ENCODE measurements at regions not wholly inside any gene's neighbourhood (a gene's known extent, or its start where the extent isn't known, plus 50 kb on each side); places are given as distances from the start of the nearest gene placed in this dataset.

DNA sequence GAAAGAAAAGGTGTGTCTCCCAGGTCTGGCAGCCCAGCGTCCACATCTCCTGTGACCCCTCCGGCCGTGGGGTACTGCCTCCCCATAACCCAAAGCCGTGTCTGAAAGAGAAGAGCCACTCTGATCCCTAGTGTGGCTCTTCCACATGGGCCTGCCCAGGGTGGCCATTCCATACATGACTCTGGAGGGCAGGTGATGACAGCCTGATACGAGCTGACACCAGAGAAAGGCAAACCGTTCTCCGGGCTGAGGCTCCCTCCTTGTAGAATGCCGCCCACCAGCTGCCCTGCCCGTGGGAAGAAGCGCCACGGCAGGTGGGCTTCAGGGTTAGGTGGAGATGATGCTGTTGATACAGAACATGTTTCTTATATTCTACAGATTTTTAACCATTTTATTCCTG, 451.6 kb upstream of the SALL3 start:
- TF ChIP-seq, protein P1, sequence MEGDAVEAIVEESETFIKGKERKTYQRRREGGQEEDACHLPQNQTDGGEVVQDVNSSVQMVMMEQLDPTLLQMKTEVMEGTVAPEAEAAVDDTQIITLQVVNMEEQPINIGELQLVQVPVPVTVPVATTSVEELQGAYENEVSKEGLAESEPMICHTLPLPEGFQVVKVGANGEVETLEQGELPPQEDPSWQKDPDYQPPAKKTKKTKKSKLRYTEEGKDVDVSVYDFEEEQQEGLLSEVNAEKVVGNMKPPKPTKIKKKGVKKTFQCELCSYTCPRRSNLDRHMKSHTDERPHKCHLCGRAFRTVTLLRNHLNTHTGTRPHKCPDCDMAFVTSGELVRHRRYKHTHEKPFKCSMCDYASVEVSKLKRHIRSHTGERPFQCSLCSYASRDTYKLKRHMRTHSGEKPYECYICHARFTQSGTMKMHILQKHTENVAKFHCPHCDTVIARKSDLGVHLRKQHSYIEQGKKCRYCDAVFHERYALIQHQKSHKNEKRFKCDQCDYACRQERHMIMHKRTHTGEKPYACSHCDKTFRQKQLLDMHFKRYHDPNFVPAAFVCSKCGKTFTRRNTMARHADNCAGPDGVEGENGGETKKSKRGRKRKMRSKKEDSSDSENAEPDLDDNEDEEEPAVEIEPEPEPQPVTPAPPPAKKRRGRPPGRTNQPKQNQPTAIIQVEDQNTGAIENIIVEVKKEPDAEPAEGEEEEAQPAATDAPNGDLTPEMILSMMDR (IDR thresholded peaks at IDR 0.05): no peak

DNA sequence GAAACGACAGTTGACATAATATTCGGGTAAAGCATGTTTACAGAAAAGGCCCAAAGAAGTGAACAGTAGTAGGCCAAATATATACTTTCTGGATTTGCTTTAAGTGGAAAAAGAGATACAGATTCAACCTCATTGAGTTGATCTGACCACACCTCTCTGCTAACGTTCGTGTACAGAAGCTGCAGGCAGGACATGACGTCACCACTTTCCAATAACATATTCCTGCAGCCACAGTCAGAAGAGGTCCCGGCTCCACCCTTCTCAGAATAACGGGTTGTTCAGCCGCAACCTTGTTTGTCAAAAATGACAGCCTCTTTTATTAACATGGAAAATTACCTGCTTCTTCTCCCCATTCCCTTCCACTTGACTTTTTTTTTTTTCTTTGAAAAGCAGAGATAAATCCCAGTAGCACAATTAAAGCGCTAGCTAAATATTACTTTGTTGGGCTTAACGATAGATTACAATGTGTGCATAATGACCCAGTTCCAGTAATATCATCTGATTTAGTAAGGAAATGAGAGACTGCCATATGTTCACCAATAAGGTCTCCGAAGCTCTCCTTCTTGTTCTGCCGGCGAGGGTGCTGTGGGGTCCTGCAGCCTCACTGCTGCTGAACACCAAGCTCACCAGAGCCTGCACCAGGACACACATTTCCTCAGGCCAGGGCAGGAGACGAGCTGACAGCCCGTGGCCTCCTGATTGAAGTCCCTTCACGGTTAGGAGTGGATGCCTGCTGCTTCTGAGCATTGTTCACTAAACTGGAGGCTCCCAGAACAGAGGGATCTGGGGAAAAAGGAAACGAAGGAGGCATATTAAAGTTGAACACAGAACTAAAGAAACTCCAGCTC, 451.0 kb upstream of the SALL3 start:
- TF ChIP-seq, protein P1 (IDR thresholded peaks at IDR 0.05): no peak

DNA sequence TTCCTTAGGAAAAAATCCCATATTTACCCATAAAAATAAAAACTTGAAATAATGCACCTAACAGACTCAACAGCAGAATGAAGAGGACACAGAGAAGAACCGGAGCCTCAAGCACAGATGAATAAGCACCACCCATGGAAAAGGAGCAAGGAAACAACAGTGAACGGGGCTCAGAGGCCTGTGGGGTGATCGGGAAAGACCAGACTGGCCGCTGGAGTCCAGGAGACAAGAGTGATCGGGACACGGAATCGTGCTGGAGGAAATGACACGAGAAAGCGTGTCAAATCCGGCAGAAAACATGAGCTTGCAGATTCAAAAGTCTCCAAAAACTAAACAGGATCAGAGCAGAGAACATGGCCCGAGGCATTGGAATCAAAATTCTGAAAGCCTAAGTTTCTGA, 448.0 kb upstream of the SALL3 start:
- TF ChIP-seq, protein P1 (IDR thresholded peaks at IDR 0.05): no peak

DNA sequence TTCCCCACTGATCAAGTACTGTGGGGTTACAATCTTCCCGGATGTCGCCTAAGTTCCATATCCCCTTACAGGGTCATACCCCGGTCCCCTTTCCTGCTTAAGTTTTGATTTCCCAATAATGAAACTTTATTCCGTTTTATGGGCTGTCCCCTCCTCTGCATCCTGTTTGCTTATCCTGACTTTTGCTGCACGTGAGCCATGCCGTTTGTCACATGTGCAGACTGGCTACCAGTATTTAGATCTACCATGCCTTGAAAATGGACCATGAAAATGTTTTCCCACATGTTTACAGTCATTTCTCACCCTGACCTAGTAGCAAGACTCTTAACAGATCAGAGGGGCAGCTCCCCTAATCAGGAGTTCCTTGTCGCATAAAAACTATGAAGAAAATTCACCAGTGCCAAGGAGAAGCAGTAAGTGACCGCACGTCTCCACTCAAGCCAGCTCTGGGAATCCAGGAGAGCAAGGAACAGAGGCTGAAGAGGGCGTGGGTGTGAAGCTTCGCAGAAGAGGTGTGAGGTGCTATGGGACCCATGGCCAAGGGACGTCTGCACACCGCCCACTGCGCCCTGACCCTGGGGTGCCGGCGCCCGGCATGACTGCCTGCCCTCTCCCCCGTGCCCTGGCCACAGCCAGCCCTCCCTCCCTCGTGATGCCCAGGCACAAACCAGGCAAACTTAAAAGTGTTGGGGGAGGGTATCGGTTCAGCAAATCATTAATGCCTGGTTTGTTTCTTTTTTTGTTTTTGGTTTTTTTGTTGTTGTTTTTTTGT, 440.8 kb upstream of the SALL3 start:
- TF ChIP-seq, protein P1 (IDR thresholded peaks at IDR 0.05): no peak

DNA sequence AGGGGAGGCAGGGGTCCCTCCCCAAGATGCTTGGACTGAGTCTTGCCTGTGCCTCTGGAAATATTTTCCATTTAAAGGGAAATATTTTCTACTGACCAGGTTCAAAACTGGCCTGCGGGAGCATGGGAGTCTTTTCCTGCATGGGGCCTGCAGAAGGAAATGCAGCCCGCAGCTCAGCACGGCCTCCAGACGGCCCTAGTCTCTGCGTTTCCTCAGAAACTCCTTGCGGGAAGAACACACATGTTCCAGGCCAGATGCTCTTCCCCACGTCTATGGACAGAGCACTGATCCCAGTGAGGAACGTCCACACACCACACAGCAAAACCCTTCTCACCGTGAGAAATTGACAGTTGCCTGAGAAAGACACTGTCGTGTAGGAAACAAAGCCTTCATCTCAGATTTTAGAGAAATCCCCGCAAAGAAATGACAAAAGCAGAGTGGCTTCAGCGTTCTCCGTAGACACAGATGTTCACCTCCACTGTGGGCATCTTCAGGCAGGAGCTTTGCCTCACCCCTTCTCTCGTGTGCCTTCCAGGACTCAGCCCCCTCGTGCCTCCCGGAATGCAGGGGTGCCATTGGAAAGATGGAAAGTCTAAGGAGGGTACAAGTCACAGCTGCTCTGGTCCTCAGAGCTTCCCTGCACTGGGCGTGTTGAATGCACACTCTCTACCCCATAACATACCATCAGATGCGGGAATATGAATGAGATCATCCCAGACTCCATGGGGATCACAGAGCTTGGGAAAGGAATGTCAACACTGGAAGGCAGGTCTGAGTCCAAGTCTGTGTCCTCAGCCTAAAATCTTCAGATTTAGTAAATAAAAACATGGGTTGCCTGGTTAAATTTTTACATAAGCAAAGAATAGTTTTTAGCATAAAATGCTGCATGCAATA, 438.7 kb upstream of the SALL3 start:
- TF ChIP-seq, protein P1 (IDR thresholded peaks at IDR 0.05): no peak

DNA sequence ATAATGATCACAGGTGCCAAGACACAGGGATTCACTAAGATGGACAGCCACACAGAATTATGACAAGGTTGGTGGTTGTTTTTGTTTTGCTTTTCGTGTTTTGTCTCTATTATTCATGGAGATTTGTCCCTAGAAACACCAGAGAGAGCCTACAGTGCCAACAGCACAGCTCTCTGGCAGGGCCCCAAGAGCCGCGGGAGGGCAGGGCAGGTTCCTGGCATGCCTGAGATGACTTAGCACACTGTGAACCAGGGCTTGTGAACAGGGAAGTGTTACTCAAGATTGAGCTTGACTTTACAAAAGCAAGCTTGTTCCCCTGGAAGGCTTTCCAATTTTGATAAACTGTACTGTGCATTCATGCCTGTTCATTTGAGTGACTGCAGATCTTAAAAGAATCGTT, 437.4 kb upstream of the SALL3 start:
- TF ChIP-seq, protein P1 (IDR thresholded peaks at IDR 0.05): no peak

DNA sequence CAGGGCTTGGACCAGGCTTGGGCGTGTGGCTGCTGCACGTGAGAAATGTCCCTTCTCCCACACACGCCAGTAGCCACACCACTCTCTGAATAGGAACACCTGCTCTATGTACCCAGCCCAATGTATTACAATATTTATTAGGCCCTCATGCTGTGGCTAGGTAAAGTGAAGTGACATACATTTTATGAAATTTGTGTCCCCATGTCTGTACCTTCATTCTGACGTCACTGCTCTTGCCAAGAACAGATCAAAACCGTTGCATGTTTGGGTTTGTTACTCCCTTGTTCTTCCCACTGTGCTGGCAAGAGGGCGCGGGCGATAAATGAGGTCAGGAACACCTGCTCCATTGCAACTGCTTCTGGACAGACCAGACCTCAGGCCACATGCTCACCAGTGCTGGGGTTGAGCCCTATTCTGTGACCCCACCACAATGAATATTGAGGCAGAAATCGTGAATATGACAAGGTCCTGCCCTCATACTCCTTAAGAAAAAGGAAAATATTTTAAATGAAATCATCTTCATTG, 436.4 kb upstream of the SALL3 start:
- TF ChIP-seq, protein P1 (IDR thresholded peaks at IDR 0.05): no peak

Data from LNCAP (cell line).